ENCODE measurements at regions not wholly inside any gene's neighbourhood (a gene's known extent, or its start where the extent isn't known, plus 50 kb on each side); places are given as distances from the start of the nearest gene placed in this dataset.

DNA sequence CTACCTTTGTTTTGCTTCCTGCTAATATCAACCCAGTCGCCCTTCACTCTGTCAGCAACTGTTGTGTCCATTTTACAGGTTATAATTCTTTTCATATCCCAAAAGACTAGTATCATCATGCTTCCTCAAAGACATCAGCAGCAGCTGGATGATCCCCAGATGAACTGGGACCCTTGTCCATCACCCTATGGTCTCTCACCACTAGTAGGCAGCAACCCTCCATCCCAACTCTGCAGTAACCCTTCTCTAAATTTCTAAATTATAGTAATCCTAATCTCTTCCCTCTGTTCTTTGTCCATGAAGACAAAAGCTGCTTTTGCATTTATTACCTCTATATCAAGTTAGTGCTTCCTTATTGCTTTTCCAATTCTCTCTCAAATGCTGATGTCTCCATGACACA, 1025.8 kb downstream of the FAM181B start:
- H3K4me3 ChIP-seq (replicated peaks; ENCODE audit: low read depth, low read length) = no peak overlapping the region
- no peak for DNase-seq (ENCODE audit: extremely low read depth, insufficient read length)
- H3K27me3 ChIP-seq (replicated peaks; ENCODE audit: control insufficient read depth, insufficient read depth, low read length) = no peaks in the 10 kb centered on the region
- no peaks in the 10 kb centered on the region for H3K36me3 ChIP-seq (ENCODE audit: control insufficient read depth, insufficient read depth, low read length)
- TF ChIP-seq, protein P1, sequence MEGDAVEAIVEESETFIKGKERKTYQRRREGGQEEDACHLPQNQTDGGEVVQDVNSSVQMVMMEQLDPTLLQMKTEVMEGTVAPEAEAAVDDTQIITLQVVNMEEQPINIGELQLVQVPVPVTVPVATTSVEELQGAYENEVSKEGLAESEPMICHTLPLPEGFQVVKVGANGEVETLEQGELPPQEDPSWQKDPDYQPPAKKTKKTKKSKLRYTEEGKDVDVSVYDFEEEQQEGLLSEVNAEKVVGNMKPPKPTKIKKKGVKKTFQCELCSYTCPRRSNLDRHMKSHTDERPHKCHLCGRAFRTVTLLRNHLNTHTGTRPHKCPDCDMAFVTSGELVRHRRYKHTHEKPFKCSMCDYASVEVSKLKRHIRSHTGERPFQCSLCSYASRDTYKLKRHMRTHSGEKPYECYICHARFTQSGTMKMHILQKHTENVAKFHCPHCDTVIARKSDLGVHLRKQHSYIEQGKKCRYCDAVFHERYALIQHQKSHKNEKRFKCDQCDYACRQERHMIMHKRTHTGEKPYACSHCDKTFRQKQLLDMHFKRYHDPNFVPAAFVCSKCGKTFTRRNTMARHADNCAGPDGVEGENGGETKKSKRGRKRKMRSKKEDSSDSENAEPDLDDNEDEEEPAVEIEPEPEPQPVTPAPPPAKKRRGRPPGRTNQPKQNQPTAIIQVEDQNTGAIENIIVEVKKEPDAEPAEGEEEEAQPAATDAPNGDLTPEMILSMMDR (IDR thresholded peaks at IDR 0.05; ENCODE audit: insufficient read depth, low read length, poor library complexity, severe bottlenecking) = peak; percentile 60

DNA sequence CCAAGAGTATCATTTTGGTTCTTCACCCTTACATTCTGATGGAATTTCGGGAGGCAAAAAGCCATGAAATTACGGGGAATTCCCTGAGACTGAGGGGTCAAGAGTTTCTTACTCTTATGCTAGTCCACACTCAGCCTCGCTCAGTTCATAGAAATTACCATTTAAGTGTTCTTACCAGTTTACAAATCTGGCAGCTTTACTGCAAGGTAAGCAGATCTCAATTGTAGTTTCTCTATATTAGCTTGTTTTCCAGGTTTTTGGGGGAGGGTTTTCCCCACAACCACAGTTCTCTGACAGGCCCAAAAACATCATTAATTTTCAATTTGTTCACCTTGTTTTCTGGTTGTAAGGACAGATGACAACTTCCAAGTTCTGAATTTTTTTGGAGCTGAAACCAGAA, 1028.4 kb downstream of the FAM181B start:
- no peaks in the 10 kb centered on the region for H3K36me3 ChIP-seq (ENCODE audit: control insufficient read depth, insufficient read depth, low read length)
- H3K27me3 ChIP-seq (replicated peaks; ENCODE audit: control insufficient read depth, insufficient read depth, low read length) = no peaks in the 10 kb centered on the region
- DNase-seq (ENCODE audit: extremely low read depth, insufficient read length) = no peak
- TF ChIP-seq, protein P1 (IDR thresholded peaks at IDR 0.05; ENCODE audit: insufficient read depth, low read length, poor library complexity, severe bottlenecking) = no peak
- no peak overlapping the region for H3K4me3 ChIP-seq (replicated peaks; ENCODE audit: low read depth, low read length)

DNA sequence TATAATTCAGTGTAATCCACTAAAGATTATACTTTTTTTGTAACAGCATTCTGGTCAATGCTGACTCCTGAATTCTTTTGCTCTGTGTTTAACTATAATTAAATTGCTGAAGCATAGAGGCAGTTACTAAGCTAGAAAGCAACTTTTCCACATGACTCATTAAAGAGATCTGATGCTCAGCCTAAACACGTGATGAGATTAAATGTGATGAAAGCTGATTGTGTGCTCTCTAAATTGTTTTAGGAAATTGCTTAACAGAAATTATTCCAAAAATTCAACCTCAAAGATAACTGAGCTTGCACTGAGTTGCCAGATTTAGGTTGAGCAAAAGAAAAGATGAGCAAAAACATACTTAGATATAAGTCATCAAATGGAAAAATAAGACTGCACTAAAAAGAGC, 1033.6 kb downstream of the FAM181B start:
- TF ChIP-seq, protein P1 (IDR thresholded peaks at IDR 0.05; ENCODE audit: insufficient read depth, low read length, poor library complexity, severe bottlenecking) = no peak
- Histone ChIP-seq H3K27me3 (replicated peaks; ENCODE audit: control insufficient read depth, insufficient read depth, low read length) (no peaks in the 10 kb centered on the region), H3K4me3 (replicated peaks; ENCODE audit: low read depth, low read length) (no peak overlapping the region), H3K36me3 (ENCODE audit: control insufficient read depth, insufficient read depth, low read length) (no peaks in the 10 kb centered on the region)
- DNase-seq (ENCODE audit: extremely low read depth, insufficient read length) = no peak

DNA sequence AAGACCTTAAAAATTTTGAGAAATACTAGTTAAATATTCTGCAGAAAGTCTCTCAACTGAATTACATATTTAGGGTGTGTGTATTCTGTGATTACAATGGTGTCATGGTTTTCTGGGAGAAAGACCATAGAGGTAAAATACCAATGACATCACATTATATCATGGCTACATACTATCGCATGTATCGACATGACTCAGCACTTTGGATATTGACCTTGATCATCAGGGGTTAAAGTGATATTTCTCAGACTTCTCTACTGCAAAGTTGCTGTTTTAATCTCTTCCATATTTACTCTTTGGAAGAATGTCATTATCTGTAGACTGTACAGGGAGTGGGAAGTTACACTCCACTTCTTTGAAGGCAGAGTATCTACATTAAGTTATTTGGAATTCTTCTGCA, 1046.6 kb downstream of the FAM181B start:
- Histone ChIP-seq H3K4me3 (replicated peaks; ENCODE audit: low read depth, low read length) (no peak overlapping the region), H3K36me3 (ENCODE audit: control insufficient read depth, insufficient read depth, low read length) (no peaks in the 10 kb centered on the region), H3K27me3 (replicated peaks; ENCODE audit: control insufficient read depth, insufficient read depth, low read length) (no peaks in the 10 kb centered on the region)
- DNase-seq (ENCODE audit: extremely low read depth, insufficient read length) = no peak
- TF ChIP-seq, protein P1 (IDR thresholded peaks at IDR 0.05; ENCODE audit: insufficient read depth, low read length, poor library complexity, severe bottlenecking) = no peak

DNA sequence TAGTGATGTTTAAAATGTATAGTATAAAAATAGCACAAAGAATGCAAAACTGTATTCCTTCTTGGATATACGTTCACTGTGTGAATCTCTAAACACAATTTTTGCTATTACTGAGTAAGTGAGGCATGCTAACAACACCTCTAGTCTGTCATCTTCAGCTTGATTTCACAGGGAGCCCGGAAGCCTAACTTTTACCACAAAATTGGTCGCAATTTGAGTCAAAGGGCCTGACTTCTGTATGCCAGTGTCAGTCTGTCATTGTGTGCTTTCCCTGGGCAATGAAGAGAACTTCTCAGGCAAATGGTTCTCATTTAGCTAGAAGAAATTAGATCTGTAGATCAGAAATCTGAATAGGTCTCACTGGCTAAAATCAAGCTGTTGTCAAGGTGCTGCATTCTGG, 1059.5 kb downstream of the FAM181B start:
- no peaks in the 10 kb centered on the region for H3K36me3 ChIP-seq (ENCODE audit: control insufficient read depth, insufficient read depth, low read length)
- TF ChIP-seq, protein P1 (IDR thresholded peaks at IDR 0.05; ENCODE audit: insufficient read depth, low read length, poor library complexity, severe bottlenecking) = no peak
- no peaks in the 10 kb centered on the region for H3K27me3 ChIP-seq (replicated peaks; ENCODE audit: control insufficient read depth, insufficient read depth, low read length)

DNA sequence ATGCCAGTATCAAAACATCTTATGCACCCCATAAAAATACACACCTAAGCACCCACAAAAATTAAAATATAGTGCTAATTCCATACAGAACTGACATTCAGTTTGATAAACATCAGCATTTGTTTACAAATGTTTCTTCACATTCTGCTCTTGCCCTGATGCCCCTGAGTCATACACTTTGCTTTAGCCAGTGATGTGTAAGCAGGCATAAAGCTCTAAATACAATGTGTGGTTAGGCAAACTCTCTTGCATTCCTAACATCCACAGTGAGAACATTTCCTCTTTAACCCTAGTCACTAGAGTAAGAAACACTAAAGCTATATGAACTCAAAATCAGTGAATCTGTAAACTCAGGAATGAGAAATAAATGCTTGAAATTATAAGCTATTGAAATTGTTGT, 1060.7 kb downstream of the FAM181B start:
- H3K27me3 ChIP-seq (replicated peaks; ENCODE audit: control insufficient read depth, insufficient read depth, low read length) = no peaks in the 10 kb centered on the region
- no peaks in the 10 kb centered on the region for H3K36me3 ChIP-seq (ENCODE audit: control insufficient read depth, insufficient read depth, low read length)
- TF ChIP-seq, protein P1 (IDR thresholded peaks at IDR 0.05; ENCODE audit: insufficient read depth, low read length, poor library complexity, severe bottlenecking) = no peak
- no peak overlapping the region for H3K4me3 ChIP-seq (replicated peaks; ENCODE audit: low read depth, low read length)
- no peak for DNase-seq (ENCODE audit: extremely low read depth, insufficient read length)

More for the DNA sequence above, 1059.5 kb downstream of the FAM181B start:
- no peak overlapping the region for H3K4me3 ChIP-seq (replicated peaks; ENCODE audit: low read depth, low read length)
- no peak for DNase-seq (ENCODE audit: extremely low read depth, insufficient read length)

Measured in GM06990 (cell line).